DOHH2 (cell line): ENCODE measurements at regions not wholly inside any gene's neighbourhood (a gene's known extent, or its start where the extent isn't known, plus 50 kb on each side); places are given as distances from the start of the nearest gene placed in this dataset.

ENCODE experiments used
- CTCF ChIP-seq: fragments of 200-600 bp; sonication (generic); IDR thresholded peaks from one replicate; pipeline ENCODE4 v1.5.1; 2014; ENCODE audit warnings: antibody characterized with exemption, mild to moderate bottlenecking, low read depth, low read length; ENCODE audit not compliant: poor library complexity, severe bottlenecking
- EZH2phosphoT487 ChIP-seq: fragments of 200-600 bp; sonication (generic); IDR thresholded peaks from 2 replicates; pipeline ENCODE4 v1.6.1; 2017; ENCODE audit warnings: borderline replicate concordance, mild to moderate bottlenecking, antibody characterized with exemption, low read length, moderate library complexity, mixed read lengths

- TF ChIP-seq CTCF (no peak), EZH2phosphoT487 (no peak)
These were observed 287.5 kb downstream of the ZNF536 start for GRCh38 chr19:30659638-30660037.
